Heart right ventricle (tissue), 16 donors: ENCODE measurements at regions not wholly inside any gene's neighbourhood (a gene's known extent, or its start where the extent isn't known, plus 50 kb on each side); places are given as distances from the start of the nearest gene placed in this dataset.
A peak's percentile ranks its signal among the peaks of the same experiment; 100 is the strongest.

Experiments
- ATAC-seq, 8 donors: fragments of 200-7000 bp; cut with Tn5 transposase; one replicate each; pipeline ENCODE4 v1.9.1; 2020; ENCODE audit warnings: mild to moderate bottlenecking in 8 of 8, moderate library complexity in 8 of 8, moderate number of reproducible peaks in 1 of 8
- DNase-seq, 2 donors: peaks; one replicate each; pipeline ENCODE4 v3.0.0-alpha.2; 2020
- H3K27ac ChIP-seq, 10 donors: fragments of 200-600 bp; sonication (generic) in 2 of 10; one replicate each; pipeline versions ENCODE4 v1.5.0 to v1.8.0; 2020 to 2022; ENCODE audit warnings: mild to moderate bottlenecking in 3 of 10
- H3K27me3 ChIP-seq, 7 donors: fragments of 200-600 bp; one replicate each; pipeline ENCODE4 v1.8.0; 2021 to 2022; ENCODE audit warnings: mild to moderate bottlenecking in 2 of 7
- H3K36me3 ChIP-seq, 9 donors: fragments of 200-600 bp; sonication (generic) in 1 of 9; one replicate each; pipeline versions ENCODE4 v1.5.0 to v1.8.0; 2020 to 2022; ENCODE audit warnings: mild to moderate bottlenecking in 2 of 9
- H3K4me1 ChIP-seq, 9 donors: fragments of 200-600 bp; sonication (generic) in 1 of 9; one replicate each; pipeline versions ENCODE4 v1.5.0 to v1.8.0; 2020 to 2022; ENCODE audit warnings: mild to moderate bottlenecking in 4 of 9
- H3K4me3 ChIP-seq, 10 donors: fragments of 200-600 bp; sonication (generic) in 2 of 10; one replicate each; pipeline versions ENCODE4 v1.5.0 to v1.8.0; 2020 to 2022; ENCODE audit warnings: mild to moderate bottlenecking in 7 of 10, moderate library complexity in 2 of 10
- H3K9me3 ChIP-seq, 11 donors: fragments of 200-600 bp in 10 of 11; sonication (generic) in 2 of 11; one replicate each; pipeline versions ENCODE4 v1.5.0 to v1.8.0; 2013 to 2022; ENCODE audit warnings: mild to moderate bottlenecking in 2 of 11, control low read depth in 1 of 11, moderate library complexity in 1 of 11
- WGBS, 2 donors: extraction: QIAGEN DNeasy Blood & Tissue Kit; methylation state at CpG; one replicate each; pipeline ENCODE4 v1.1.7; 2013; ENCODE audit warnings: inconsistent platforms in 1 of 2; 5-methylcytosine and 5-hydroxymethylcytosine counted together
- intact Hi-C, 10 donors: fragments of 100-400 bp; cut with DNase I; formaldehyde crosslinking; loops; one replicate each; pipeline versions ENCODE4 v1.11.1 to v1.14.2; 2022
- TF ChIP-seq, protein P1 (sequence below), 9 donors: fragments of 200-600 bp; sonication (generic) in 2 of 9; IDR thresholded peaks; one replicate each; pipeline versions ENCODE4 v1.5.0 to v1.8.0; 2021 to 2022; ENCODE audit warnings: antibody characterized with exemption in 9 of 9, mild to moderate bottlenecking in 5 of 9, moderate library complexity in 1 of 9
- donor health status: Arrhythmogenic right ventricular cardiomyopathy.
- donor health status: ischemic (EF 13 %, LVEDD 7.1; RV severe dilation, severe dysfunction).
- donor health status: healthy with polysubstance abuse.
- donor health status: DM: no; HTN: yes; CAD: no.
- donor health status: DM: no; HTN: no; CAD: no.
- donor health status: ischemic (EF 25% LVEDD 6.9; RV normal size, moderate dysfunction).
- donor health status: ischemic (EF 25% LVEDD 5.7; RV mildly dilated, moderate dysfunction).
- donor health status: healthy.
- donor health status: DM: yes; HTN: yes; CAD: no.
- donor health status: Ischemic cardiomyopathy.
- donor health status: ischemic (EF 35%, LVEDD 5.7; RV mildly dilated, moderate dysfunction).
- donor health status: nonischemic (EF 11% LVEDD 7.7; RV severe dilation, severe dysfunction).
- donor health status: DM: yes; HTN: yes; CAD: no.
- donor health status: PGD.
- donor health status: ischemic (EF 29% LVEDD 5.4; RV normal size, mild dysfunction).
- donor health status: nonischemic (EF 23%, LVEDD 6.1; RV moderate dilation, normal function).

DNA sequence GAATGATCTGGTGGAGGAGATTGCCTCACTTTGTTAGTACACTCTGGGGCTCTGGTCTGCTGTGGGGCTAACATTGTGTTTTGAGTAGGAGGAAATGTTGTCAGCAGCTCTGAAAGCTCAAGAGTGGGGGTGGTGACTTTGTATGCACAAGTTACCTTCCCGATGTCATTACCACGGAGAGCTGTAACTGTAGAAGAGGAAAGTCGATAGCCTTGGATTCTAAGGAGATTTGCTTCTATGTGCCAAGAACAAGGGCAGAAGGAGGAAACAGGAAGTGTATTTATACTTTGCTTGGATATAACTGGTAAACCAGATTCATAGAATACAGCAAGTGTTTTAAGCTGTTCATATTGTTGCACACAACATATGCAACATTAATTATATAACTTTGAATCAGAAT, 196.1 kb downstream of the AMY1C start:
- Histone ChIP-seq H3K27ac (no peak overlapping the region), H3K4me1 (no peaks in the 10 kb centered on the region), H3K36me3 (no peaks in the 10 kb centered on the region), H3K9me3 (no peaks in the 10 kb centered on the region), H3K4me3 (no peak overlapping the region), H3K27me3 (peaks cover 0 to 2% (median 0%) of the 10 kb centered on the region in 7 donors)
- intact Hi-C loops = no loop called here
- ATAC-seq (no peak), DNase-seq (no peak)
- TF ChIP-seq, protein P1, sequence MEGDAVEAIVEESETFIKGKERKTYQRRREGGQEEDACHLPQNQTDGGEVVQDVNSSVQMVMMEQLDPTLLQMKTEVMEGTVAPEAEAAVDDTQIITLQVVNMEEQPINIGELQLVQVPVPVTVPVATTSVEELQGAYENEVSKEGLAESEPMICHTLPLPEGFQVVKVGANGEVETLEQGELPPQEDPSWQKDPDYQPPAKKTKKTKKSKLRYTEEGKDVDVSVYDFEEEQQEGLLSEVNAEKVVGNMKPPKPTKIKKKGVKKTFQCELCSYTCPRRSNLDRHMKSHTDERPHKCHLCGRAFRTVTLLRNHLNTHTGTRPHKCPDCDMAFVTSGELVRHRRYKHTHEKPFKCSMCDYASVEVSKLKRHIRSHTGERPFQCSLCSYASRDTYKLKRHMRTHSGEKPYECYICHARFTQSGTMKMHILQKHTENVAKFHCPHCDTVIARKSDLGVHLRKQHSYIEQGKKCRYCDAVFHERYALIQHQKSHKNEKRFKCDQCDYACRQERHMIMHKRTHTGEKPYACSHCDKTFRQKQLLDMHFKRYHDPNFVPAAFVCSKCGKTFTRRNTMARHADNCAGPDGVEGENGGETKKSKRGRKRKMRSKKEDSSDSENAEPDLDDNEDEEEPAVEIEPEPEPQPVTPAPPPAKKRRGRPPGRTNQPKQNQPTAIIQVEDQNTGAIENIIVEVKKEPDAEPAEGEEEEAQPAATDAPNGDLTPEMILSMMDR (IDR thresholded peaks at IDR 0.05) = no peak
- 44 to 50% methylated on average over 3 of the region's 3 CpGs for WGBS, 2 donors

- intact Hi-C loops = no loop called here
- no peaks in the 10 kb centered on the region for H3K27me3 ChIP-seq
- no peaks in the 10 kb centered on the region for H3K4me1 ChIP-seq
- no peak for DNase-seq
- no peak overlapping the region for H3K27ac ChIP-seq
- H3K4me3 ChIP-seq = no peak overlapping the region
- TF ChIP-seq, protein P1 (IDR thresholded peaks at IDR 0.05) = no peak
- ATAC-seq = no peak
- H3K9me3 ChIP-seq = no peaks in the 10 kb centered on the region
- 43 to 45% methylated on average over 3 of the region's 3 CpGs for WGBS, 2 donors
- H3K36me3 ChIP-seq = no peaks in the 10 kb centered on the region
Observed at GRCh38 chr1:103948526-103948925, 198.8 kb downstream of the AMY1C start.

DNA sequence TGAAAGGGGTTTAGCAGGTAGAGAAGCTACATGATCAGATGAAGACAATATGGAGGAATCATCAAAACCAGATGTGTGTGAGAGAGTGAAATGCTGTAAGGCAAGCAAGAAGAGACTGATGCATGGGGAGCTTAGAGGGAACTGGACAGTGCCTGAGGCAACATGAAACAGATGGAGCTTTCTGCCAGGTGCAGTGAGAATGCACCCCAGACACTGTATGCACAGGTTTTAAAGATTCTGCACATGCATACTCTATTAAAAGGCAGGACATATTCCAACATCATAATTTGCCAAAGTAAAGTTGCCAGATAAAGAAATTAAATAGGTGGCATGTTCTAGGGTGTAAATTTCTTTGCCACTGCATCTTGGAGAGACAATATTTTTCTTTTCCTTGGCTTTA, 200.1 kb downstream of the AMY1C start:
- Histone ChIP-seq H3K36me3 (no peaks in the 10 kb centered on the region), H3K27me3 (no peaks in the 10 kb centered on the region), H3K9me3 (no peaks in the 10 kb centered on the region), H3K4me1 (no peaks in the 10 kb centered on the region), H3K27ac (no peak overlapping the region), H3K4me3 (no peak overlapping the region)
- TF ChIP-seq, protein P1 (IDR thresholded peaks at IDR 0.05) = no peak
- intact Hi-C loops = no loop called here
- ATAC-seq (no peak), DNase-seq (no peak)

DNA sequence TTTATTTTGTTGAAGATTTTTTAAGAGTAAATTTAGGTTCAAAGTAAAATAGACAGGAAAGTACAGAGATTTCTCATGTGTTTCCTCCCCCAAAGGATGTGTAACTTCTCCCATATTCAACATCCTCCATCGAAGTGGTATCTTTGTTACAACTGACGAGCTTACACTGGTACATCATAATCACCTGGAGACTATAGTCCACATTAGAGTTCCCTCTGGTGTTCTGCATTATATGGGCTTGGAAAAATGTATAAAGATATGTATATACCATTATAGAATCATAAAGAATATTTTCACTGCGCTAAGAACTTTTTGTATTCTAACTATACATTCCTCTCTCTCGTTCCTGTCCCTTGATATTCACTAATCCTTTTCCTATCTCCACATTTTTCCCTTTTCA, 203.7 kb downstream of the AMY1C start:
- no peak for DNase-seq
- Histone ChIP-seq H3K36me3 (no peaks in the 10 kb centered on the region), H3K27me3 (no peaks in the 10 kb centered on the region), H3K4me1 (no peaks in the 10 kb centered on the region), H3K9me3 (no peaks in the 10 kb centered on the region), H3K27ac (no peak overlapping the region), H3K4me3 (no peak overlapping the region)
- intact Hi-C loops = no loop called here
- 51 to 77% methylated on average over 4 of the region's 4 CpGs for WGBS, 2 donors
- TF ChIP-seq, protein P1 (IDR thresholded peaks at IDR 0.05) = peak in 1 of 9 donors; percentile 10
- no peak for ATAC-seq

GRCh38 chr1:103958699-103959098, 209.0 kb downstream of the AMY1C start:
- TF ChIP-seq, protein P1 (IDR thresholded peaks at IDR 0.05) = no peak
- H3K36me3 ChIP-seq = no peaks in the 10 kb centered on the region
- WGBS, 2 donors = 41 to 78% methylated on average over 1 of the region's 1 CpG
- ATAC-seq = no peak
- no peaks in the 10 kb centered on the region for H3K4me1 ChIP-seq
- no peak for DNase-seq
- H3K9me3 ChIP-seq = peaks cover 0 to 34% (median 0%) of the 10 kb centered on the region in 11 donors
- intact Hi-C loops = no loop called here
- no peaks in the 10 kb centered on the region for H3K27me3 ChIP-seq
- H3K4me3 ChIP-seq = no peak overlapping the region
- H3K27ac ChIP-seq = no peak overlapping the region
